ENCODE measurements at regions not wholly inside any gene's neighbourhood (a gene's known extent, or its start where the extent isn't known, plus 50 kb on each side); places are given as distances from the start of the nearest gene placed in this dataset.

GRCh38 chr4:133581996-133582619, 433.0 kb downstream of the PCDH10 start:
- Mint-ChIP-seq H3K27me3 (ENCODE audit: unreplicated experiment) (no peaks in the 10 kb centered on the region), H3K4me1 (ENCODE audit: low read depth, unreplicated experiment) (no peaks in the 10 kb centered on the region), H3K9me3 (ENCODE audit: low read depth, unreplicated experiment) (no peaks in the 10 kb centered on the region), H3K36me3 (ENCODE audit: insufficient read depth, unreplicated experiment) (no peaks in the 10 kb centered on the region), H3K27ac (ENCODE audit: unreplicated experiment) (no peak overlapping the region), H3K4me3 (ENCODE audit: low read depth, unreplicated experiment) (no peak overlapping the region)
- CTCF ChIA-PET: no interaction called here
- BruUV-seq (replicated peaks): no TSS peak
- intact Hi-C loops (cut with micrococcal nuclease; ENCODE audit: unreplicated experiment): no loop called here
- DNase-seq: no peak
- no peak for TF ChIP-seq CTCF (IDR thresholded peaks at IDR 0.05; ENCODE audit: unreplicated experiment)

GRCh38 chr4:133574248-133574647, 425.2 kb downstream of the PCDH10 start:
- Mint-ChIP-seq H3K4me1 (ENCODE audit: low read depth, unreplicated experiment) (no peaks in the 10 kb centered on the region), H3K27me3 (ENCODE audit: unreplicated experiment) (no peaks in the 10 kb centered on the region), H3K36me3 (ENCODE audit: insufficient read depth, unreplicated experiment) (no peaks in the 10 kb centered on the region), H3K9me3 (ENCODE audit: low read depth, unreplicated experiment) (no peaks in the 10 kb centered on the region), H3K4me3 (ENCODE audit: low read depth, unreplicated experiment) (no peak overlapping the region), H3K27ac (ENCODE audit: unreplicated experiment) (no peak overlapping the region)
- TF ChIP-seq CTCF (IDR thresholded peaks at IDR 0.05; ENCODE audit: unreplicated experiment): no peak
- intact Hi-C loops (cut with micrococcal nuclease; ENCODE audit: unreplicated experiment): no loop called here
- DNase-seq: no peak
- no TSS peak for BruUV-seq (replicated peaks)
- CTCF ChIA-PET: no interaction called here

- intact Hi-C loops (cut with micrococcal nuclease; ENCODE audit: unreplicated experiment): no loop called here
- TF ChIP-seq CTCF (IDR thresholded peaks at IDR 0.05; ENCODE audit: unreplicated experiment): no peak
- Mint-ChIP-seq H3K4me3 (ENCODE audit: low read depth, unreplicated experiment) (no peak overlapping the region), H3K27me3 (ENCODE audit: unreplicated experiment) (no peaks in the 10 kb centered on the region), H3K9me3 (ENCODE audit: low read depth, unreplicated experiment) (no peaks in the 10 kb centered on the region), H3K27ac (ENCODE audit: unreplicated experiment) (no peak overlapping the region), H3K36me3 (ENCODE audit: insufficient read depth, unreplicated experiment) (no peaks in the 10 kb centered on the region), H3K4me1 (ENCODE audit: low read depth, unreplicated experiment) (no peaks in the 10 kb centered on the region)
- DNase-seq: no peak
- CTCF ChIA-PET: no interaction called here
- no TSS peak for BruUV-seq (replicated peaks)
These were observed 416.3 kb downstream of the PCDH10 start for GRCh38 chr4:133565379-133565778.

- intact Hi-C loops (cut with micrococcal nuclease; ENCODE audit: unreplicated experiment): no loop called here
- CTCF ChIA-PET: no interaction called here
- no peak for TF ChIP-seq CTCF (IDR thresholded peaks at IDR 0.05; ENCODE audit: unreplicated experiment)
- Mint-ChIP-seq H3K36me3 (ENCODE audit: insufficient read depth, unreplicated experiment) (no peaks in the 10 kb centered on the region), H3K27me3 (ENCODE audit: unreplicated experiment) (no peaks in the 10 kb centered on the region), H3K4me1 (ENCODE audit: low read depth, unreplicated experiment) (no peaks in the 10 kb centered on the region), H3K27ac (ENCODE audit: unreplicated experiment) (no peak overlapping the region), H3K4me3 (ENCODE audit: low read depth, unreplicated experiment) (no peak overlapping the region), H3K9me3 (ENCODE audit: low read depth, unreplicated experiment) (no peaks in the 10 kb centered on the region)
- BruUV-seq (replicated peaks): no TSS peak
- no peak for DNase-seq
These were observed 410.9 kb downstream of the PCDH10 start for GRCh38 chr4:133559987-133560386.

All from Calu3 (cell line).